ENCODE measurements at regions not wholly inside any gene's neighbourhood (a gene's known extent, or its start where the extent isn't known, plus 50 kb on each side); places are given as distances from the start of the nearest gene placed in this dataset.

DNA sequence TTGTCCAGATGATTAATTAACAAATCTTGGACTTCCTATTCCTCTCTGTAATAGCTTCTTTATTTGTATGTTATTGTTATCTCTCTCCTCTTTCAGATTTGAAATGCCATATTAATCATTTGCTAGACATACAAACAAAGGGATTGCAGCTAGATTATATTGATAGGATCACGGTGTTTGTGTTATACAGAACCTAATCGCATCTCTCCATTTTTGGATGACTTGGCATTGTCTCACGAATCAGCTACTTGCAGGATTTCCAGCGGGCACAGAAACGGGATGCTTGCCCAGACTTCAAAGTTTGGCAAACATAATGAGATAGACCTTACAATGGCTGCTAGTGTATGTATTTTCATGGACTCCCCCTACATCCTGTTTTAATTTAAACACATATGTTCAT is 368.1 kb downstream of the TLE4 start:
- TF ChIP-seq TAF1 (IDR thresholded peaks at IDR 0.05; ENCODE audit: borderline replicate concordance, insufficient read depth, low read length) (no peak), SIN3A (IDR thresholded peaks at IDR 0.05; ENCODE audit: borderline replicate concordance, insufficient read depth, low read length) (no peak), POLR2AphosphoS5 (IDR thresholded peaks at IDR 0.05; ENCODE audit: low read depth, low read length) (no peak), FOXP2 (optimal IDR thresholded peaks at IDR 0.05; ENCODE audit: borderline replicate concordance, extremely low read depth, extremely low read length, insufficient read depth) (no peak)
- TF ChIP-seq, protein P1, sequence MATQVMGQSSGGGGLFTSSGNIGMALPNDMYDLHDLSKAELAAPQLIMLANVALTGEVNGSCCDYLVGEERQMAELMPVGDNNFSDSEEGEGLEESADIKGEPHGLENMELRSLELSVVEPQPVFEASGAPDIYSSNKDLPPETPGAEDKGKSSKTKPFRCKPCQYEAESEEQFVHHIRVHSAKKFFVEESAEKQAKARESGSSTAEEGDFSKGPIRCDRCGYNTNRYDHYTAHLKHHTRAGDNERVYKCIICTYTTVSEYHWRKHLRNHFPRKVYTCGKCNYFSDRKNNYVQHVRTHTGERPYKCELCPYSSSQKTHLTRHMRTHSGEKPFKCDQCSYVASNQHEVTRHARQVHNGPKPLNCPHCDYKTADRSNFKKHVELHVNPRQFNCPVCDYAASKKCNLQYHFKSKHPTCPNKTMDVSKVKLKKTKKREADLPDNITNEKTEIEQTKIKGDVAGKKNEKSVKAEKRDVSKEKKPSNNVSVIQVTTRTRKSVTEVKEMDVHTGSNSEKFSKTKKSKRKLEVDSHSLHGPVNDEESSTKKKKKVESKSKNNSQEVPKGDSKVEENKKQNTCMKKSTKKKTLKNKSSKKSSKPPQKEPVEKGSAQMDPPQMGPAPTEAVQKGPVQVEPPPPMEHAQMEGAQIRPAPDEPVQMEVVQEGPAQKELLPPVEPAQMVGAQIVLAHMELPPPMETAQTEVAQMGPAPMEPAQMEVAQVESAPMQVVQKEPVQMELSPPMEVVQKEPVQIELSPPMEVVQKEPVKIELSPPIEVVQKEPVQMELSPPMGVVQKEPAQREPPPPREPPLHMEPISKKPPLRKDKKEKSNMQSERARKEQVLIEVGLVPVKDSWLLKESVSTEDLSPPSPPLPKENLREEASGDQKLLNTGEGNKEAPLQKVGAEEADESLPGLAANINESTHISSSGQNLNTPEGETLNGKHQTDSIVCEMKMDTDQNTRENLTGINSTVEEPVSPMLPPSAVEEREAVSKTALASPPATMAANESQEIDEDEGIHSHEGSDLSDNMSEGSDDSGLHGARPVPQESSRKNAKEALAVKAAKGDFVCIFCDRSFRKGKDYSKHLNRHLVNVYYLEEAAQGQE (IDR thresholded peaks at IDR 0.05; ENCODE audit: insufficient read depth in 1 of 2, low read depth in 2 of 2, low read length in 2 of 2): no peak

DNA sequence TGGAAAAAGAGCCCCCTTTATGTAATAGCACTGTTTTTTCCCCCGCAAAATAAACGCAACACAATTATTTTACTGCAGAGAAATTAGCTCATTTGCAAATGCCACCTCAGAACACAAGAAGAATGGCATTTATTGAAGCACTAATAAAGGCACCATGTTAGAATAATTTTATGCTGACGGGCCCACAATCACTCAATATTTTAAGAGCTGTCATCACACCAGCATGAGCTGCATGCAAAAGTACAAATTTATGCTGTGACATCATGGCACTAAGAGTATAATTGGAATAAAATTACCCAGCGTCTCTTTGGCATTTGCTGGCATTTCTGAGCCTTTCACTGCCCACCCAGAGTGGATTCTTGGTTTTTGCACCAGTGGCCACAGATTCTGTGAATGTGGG is 364.6 kb downstream of the TLE4 start:
- no peak for TF ChIP-seq SIN3A (IDR thresholded peaks at IDR 0.05; ENCODE audit: borderline replicate concordance, insufficient read depth, low read length)
- TF ChIP-seq, protein P1 (IDR thresholded peaks at IDR 0.05; ENCODE audit: insufficient read depth in 1 of 2, low read depth in 2 of 2, low read length in 2 of 2): no peak
- no peak for TF ChIP-seq TAF1 (IDR thresholded peaks at IDR 0.05; ENCODE audit: borderline replicate concordance, insufficient read depth, low read length)
- TF ChIP-seq FOXP2 (optimal IDR thresholded peaks at IDR 0.05; ENCODE audit: borderline replicate concordance, extremely low read depth, extremely low read length, insufficient read depth): no peak
- TF ChIP-seq POLR2AphosphoS5 (IDR thresholded peaks at IDR 0.05; ENCODE audit: low read depth, low read length): no peak

DNA sequence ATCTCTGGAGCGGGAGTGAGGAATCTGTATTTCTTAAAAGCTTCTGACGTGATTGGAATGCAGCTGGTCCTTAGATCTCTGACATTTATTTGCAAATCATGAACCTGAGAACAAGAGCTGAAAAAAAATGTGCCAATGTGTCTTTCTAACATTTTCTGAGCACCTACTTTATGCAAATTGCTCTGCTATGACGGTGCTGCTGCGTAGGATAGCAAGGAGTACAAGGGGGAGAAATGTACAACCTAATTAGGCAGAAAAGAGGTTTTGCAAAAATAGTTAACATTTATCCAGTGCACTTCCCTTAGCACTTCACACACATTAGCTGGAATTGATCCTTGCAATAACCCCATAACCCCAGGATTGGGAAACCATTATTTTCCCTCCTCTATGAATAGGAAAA is 357.5 kb downstream of the TLE4 start:
- TF ChIP-seq TAF1 (IDR thresholded peaks at IDR 0.05; ENCODE audit: borderline replicate concordance, insufficient read depth, low read length) (no peak), POLR2AphosphoS5 (IDR thresholded peaks at IDR 0.05; ENCODE audit: low read depth, low read length) (no peak), FOXP2 (optimal IDR thresholded peaks at IDR 0.05; ENCODE audit: borderline replicate concordance, extremely low read depth, extremely low read length, insufficient read depth) (no peak), SIN3A (IDR thresholded peaks at IDR 0.05; ENCODE audit: borderline replicate concordance, insufficient read depth, low read length) (no peak)
- TF ChIP-seq, protein P1 (IDR thresholded peaks at IDR 0.05; ENCODE audit: insufficient read depth in 1 of 2, low read depth in 2 of 2, low read length in 2 of 2): no peak

DNA sequence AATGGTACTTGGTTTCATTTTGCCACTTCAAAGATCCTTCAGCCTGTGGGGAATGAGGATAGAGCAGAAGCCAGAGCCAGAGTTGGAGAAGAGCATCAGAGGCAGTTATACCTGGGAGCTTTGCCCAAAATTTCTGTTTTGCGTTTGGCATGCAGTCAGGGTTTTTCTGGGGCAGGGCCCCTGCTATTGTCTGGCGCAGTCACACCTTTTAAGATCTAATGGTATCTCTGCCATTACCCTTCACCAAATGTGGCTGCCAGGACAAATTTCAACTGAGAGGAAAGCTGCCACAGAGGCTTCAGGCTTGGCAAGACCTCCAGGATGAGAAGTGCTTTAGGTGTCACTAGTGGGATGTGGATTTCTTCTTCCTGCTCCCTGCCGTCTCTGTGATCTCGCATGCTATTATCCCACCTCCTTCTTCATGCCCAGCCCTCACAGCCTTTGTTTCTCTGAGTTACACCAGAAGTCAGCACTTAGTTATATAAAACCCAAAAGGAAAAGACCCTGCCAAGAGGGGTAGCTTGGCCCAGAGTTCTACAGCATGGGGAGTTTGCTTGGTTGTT is 357.0 kb downstream of the TLE4 start:
- TF ChIP-seq TAF1 (IDR thresholded peaks at IDR 0.05; ENCODE audit: borderline replicate concordance, insufficient read depth, low read length) (no peak), SIN3A (IDR thresholded peaks at IDR 0.05; ENCODE audit: borderline replicate concordance, insufficient read depth, low read length) (no peak), POLR2AphosphoS5 (IDR thresholded peaks at IDR 0.05; ENCODE audit: low read depth, low read length) (no peak), FOXP2 (optimal IDR thresholded peaks at IDR 0.05; ENCODE audit: borderline replicate concordance, extremely low read depth, extremely low read length, insufficient read depth) (no peak)
- TF ChIP-seq, protein P1 (IDR thresholded peaks at IDR 0.05; ENCODE audit: insufficient read depth in 1 of 2, low read depth in 2 of 2, low read length in 2 of 2): no peak
